Medulla oblongata (tissue), 1 donor: ENCODE measurements at regions not wholly inside any gene's neighbourhood (a gene's known extent, or its start where the extent isn't known, plus 50 kb on each side); places are given as distances from the start of the nearest gene placed in this dataset.

ENCODE experiments used
- DNase-seq: peaks from one replicate; pipeline ENCODE4 v3.0.0-alpha.2; 2015; ENCODE audit errors: extremely low spot score

- DNase-seq: no peak
These were observed 441.5 kb downstream of the RASEF start for GRCh38 chr9:82621447-82621846.

- no peak for DNase-seq
These were observed 425.6 kb downstream of the RASEF start for GRCh38 chr9:82637368-82637767.

- no peak for DNase-seq
These were observed 417.3 kb downstream of the RASEF start for GRCh38 chr9:82645600-82645999.

GRCh38 chr9:82650368-82650767, 412.6 kb downstream of the RASEF start:
- no peak for DNase-seq

GRCh38 chr9:82651474-82651873, 411.5 kb downstream of the RASEF start:
- no peak for DNase-seq

- no peak for DNase-seq
These were observed 397.6 kb downstream of the RASEF start for GRCh38 chr9:82665324-82665723.

GRCh38 chr9:82668689-82669199, 394.2 kb downstream of the RASEF start:
- DNase-seq: no peak

GRCh38 chr9:82670000-82670399, 392.9 kb downstream of the RASEF start:
- DNase-seq: no peak

- no peak for DNase-seq
These were observed 392.2 kb downstream of the RASEF start for GRCh38 chr9:82670726-82671125.

- DNase-seq: no peak
These were observed 389.7 kb downstream of the RASEF start for GRCh38 chr9:82673201-82673600.

GRCh38 chr9:82673919-82674318, 389.0 kb downstream of the RASEF start:
- DNase-seq: no peak

- no peak for DNase-seq
These were observed 387.8 kb downstream of the RASEF start for GRCh38 chr9:82675102-82675501.

GRCh38 chr9:82675605-82676004, 387.3 kb downstream of the RASEF start:
- no peak for DNase-seq

GRCh38 chr9:82677086-82677485, 385.9 kb downstream of the RASEF start:
- DNase-seq: no peak

- DNase-seq: no peak
These were observed 383.5 kb downstream of the RASEF start for GRCh38 chr9:82679472-82679871.

- no peak for DNase-seq
These were observed 382.6 kb downstream of the RASEF start for GRCh38 chr9:82680179-82680935.

- DNase-seq: no peak
These were observed 381.1 kb downstream of the RASEF start for GRCh38 chr9:82681809-82682208.

- DNase-seq: no peak
These were observed 380.5 kb downstream of the RASEF start for GRCh38 chr9:82682431-82682830.

GRCh38 chr9:82695704-82696103, 367.2 kb downstream of the RASEF start:
- DNase-seq: no peak

GRCh38 chr9:82706786-82707185, 356.2 kb downstream of the RASEF start:
- no peak for DNase-seq

GRCh38 chr9:82716821-82717220, 346.1 kb downstream of the RASEF start:
- no peak for DNase-seq

- DNase-seq: no peak
These were observed 342.4 kb downstream of the RASEF start for GRCh38 chr9:82720515-82720914.

- no peak for DNase-seq
These were observed 341.3 kb downstream of the RASEF start for GRCh38 chr9:82721593-82721992.

GRCh38 chr9:82722051-82722450, 340.9 kb downstream of the RASEF start:
- no peak for DNase-seq
